ENCODE measurements at regions not wholly inside any gene's neighbourhood (a gene's known extent, or its start where the extent isn't known, plus 50 kb on each side); places are given as distances from the start of the nearest gene placed in this dataset.

GRCh38 chr1:82845866-82846265, 1045.1 kb downstream of the ADGRL2 start:
- no peaks in the 10 kb centered on the region for H3K27me3 Mint-ChIP-seq (ENCODE audit: low read depth)
- no peak overlapping the region for H3K27ac Mint-ChIP-seq
- no peak overlapping the region for H3K4me3 Mint-ChIP-seq
- no peaks in the 10 kb centered on the region for H3K9me3 Mint-ChIP-seq
- H3K4me1 Mint-ChIP-seq (ENCODE audit: low read depth), result no peaks in the 10 kb centered on the region
- no peaks in the 10 kb centered on the region for H3K36me3 Mint-ChIP-seq (ENCODE audit: low read depth)

- Mint-ChIP-seq H3K36me3 (ENCODE audit: low read depth) (no peaks in the 10 kb centered on the region), H3K9me3 (no peaks in the 10 kb centered on the region), H3K4me3 (no peak overlapping the region), H3K27me3 (ENCODE audit: low read depth) (no peaks in the 10 kb centered on the region), H3K27ac (no peak overlapping the region), H3K4me1 (ENCODE audit: low read depth) (no peaks in the 10 kb centered on the region)
Measured at GRCh38 chr1:82844911-82845827, 1044.4 kb downstream of the ADGRL2 start.

GRCh38 chr1:82844447-82844846, 1043.7 kb downstream of the ADGRL2 start:
- no peaks in the 10 kb centered on the region for H3K36me3 Mint-ChIP-seq (ENCODE audit: low read depth)
- H3K27me3 Mint-ChIP-seq (ENCODE audit: low read depth), result no peaks in the 10 kb centered on the region
- H3K4me1 Mint-ChIP-seq (ENCODE audit: low read depth), result no peaks in the 10 kb centered on the region
- no peaks in the 10 kb centered on the region for H3K9me3 Mint-ChIP-seq
- H3K4me3 Mint-ChIP-seq, result no peak overlapping the region
- no peak overlapping the region for H3K27ac Mint-ChIP-seq

GRCh38 chr1:82843876-82844275, 1043.1 kb downstream of the ADGRL2 start:
- no peaks in the 10 kb centered on the region for H3K9me3 Mint-ChIP-seq
- no peak overlapping the region for H3K27ac Mint-ChIP-seq

GRCh38 chr1:82840192-82840591, 1039.5 kb downstream of the ADGRL2 start:
- Mint-ChIP-seq H3K27me3 (ENCODE audit: low read depth) (no peaks in the 10 kb centered on the region), H3K27ac (no peak overlapping the region), H3K4me1 (ENCODE audit: low read depth) (no peaks in the 10 kb centered on the region), H3K9me3 (no peaks in the 10 kb centered on the region), H3K4me3 (no peak overlapping the region), H3K36me3 (ENCODE audit: low read depth) (no peaks in the 10 kb centered on the region)

More at GRCh38 chr1:82843876-82844275, 1043.1 kb downstream of the ADGRL2 start:
- Mint-ChIP-seq H3K36me3 (ENCODE audit: low read depth) (no peaks in the 10 kb centered on the region), H3K4me3 (no peak overlapping the region), H3K27me3 (ENCODE audit: low read depth) (no peaks in the 10 kb centered on the region), H3K4me1 (ENCODE audit: low read depth) (no peaks in the 10 kb centered on the region)

- no peaks in the 10 kb centered on the region for H3K27me3 Mint-ChIP-seq (ENCODE audit: low read depth)
- H3K36me3 Mint-ChIP-seq (ENCODE audit: low read depth), result no peaks in the 10 kb centered on the region
- no peaks in the 10 kb centered on the region for H3K4me1 Mint-ChIP-seq (ENCODE audit: low read depth)
- no peaks in the 10 kb centered on the region for H3K9me3 Mint-ChIP-seq
- H3K27ac Mint-ChIP-seq, result no peak overlapping the region
- H3K4me3 Mint-ChIP-seq, result no peak overlapping the region
Measured at GRCh38 chr1:82837766-82838465, 1037.2 kb downstream of the ADGRL2 start.

- H3K9me3 Mint-ChIP-seq, result no peaks in the 10 kb centered on the region
- no peaks in the 10 kb centered on the region for H3K27me3 Mint-ChIP-seq (ENCODE audit: low read depth)
- no peaks in the 10 kb centered on the region for H3K36me3 Mint-ChIP-seq (ENCODE audit: low read depth)
- no peaks in the 10 kb centered on the region for H3K4me1 Mint-ChIP-seq (ENCODE audit: low read depth)
- no peak overlapping the region for H3K4me3 Mint-ChIP-seq
- no peak overlapping the region for H3K27ac Mint-ChIP-seq
Measured at GRCh38 chr1:82836973-82837680, 1036.4 kb downstream of the ADGRL2 start.

GRCh38 chr1:82836213-82836972, 1035.7 kb downstream of the ADGRL2 start:
- Mint-ChIP-seq H3K36me3 (ENCODE audit: low read depth) (no peaks in the 10 kb centered on the region), H3K27me3 (ENCODE audit: low read depth) (no peaks in the 10 kb centered on the region), H3K9me3 (no peaks in the 10 kb centered on the region), H3K4me3 (no peak overlapping the region), H3K4me1 (ENCODE audit: low read depth) (no peaks in the 10 kb centered on the region), H3K27ac (no peak overlapping the region)

GRCh38 chr1:82830690-82831380, 1030.1 kb downstream of the ADGRL2 start:
- Mint-ChIP-seq H3K27me3 (ENCODE audit: low read depth) (no peaks in the 10 kb centered on the region), H3K27ac (no peak overlapping the region), H3K4me1 (ENCODE audit: low read depth) (peaks cover 3% of the 10 kb centered on the region), H3K4me3 (no peak overlapping the region), H3K9me3 (no peaks in the 10 kb centered on the region), H3K36me3 (ENCODE audit: low read depth) (no peaks in the 10 kb centered on the region)

GRCh38 chr1:82829527-82829926, 1028.8 kb downstream of the ADGRL2 start:
- Mint-ChIP-seq H3K27ac (no peak overlapping the region), H3K27me3 (ENCODE audit: low read depth) (no peaks in the 10 kb centered on the region), H3K4me1 (ENCODE audit: low read depth) (peaks cover 3% of the 10 kb centered on the region), H3K4me3 (no peak overlapping the region), H3K9me3 (no peaks in the 10 kb centered on the region), H3K36me3 (ENCODE audit: low read depth) (no peaks in the 10 kb centered on the region)

GRCh38 chr1:82823876-82824275, 1023.1 kb downstream of the ADGRL2 start:
- Mint-ChIP-seq H3K27ac (no peak overlapping the region), H3K9me3 (no peaks in the 10 kb centered on the region), H3K4me3 (no peak overlapping the region), H3K4me1 (ENCODE audit: low read depth) (peaks cover 4% of the 10 kb centered on the region), H3K27me3 (ENCODE audit: low read depth) (no peaks in the 10 kb centered on the region), H3K36me3 (ENCODE audit: low read depth) (no peaks in the 10 kb centered on the region)

- no peaks in the 10 kb centered on the region for H3K9me3 Mint-ChIP-seq
Measured at GRCh38 chr1:82820816-82821215, 1020.1 kb downstream of the ADGRL2 start.

GRCh38 chr1:82819234-82819633, 1018.5 kb downstream of the ADGRL2 start:
- no peaks in the 10 kb centered on the region for H3K9me3 Mint-ChIP-seq
- H3K27me3 Mint-ChIP-seq (ENCODE audit: low read depth), result no peaks in the 10 kb centered on the region
- peaks cover 8% of the 10 kb centered on the region for H3K4me1 Mint-ChIP-seq (ENCODE audit: low read depth)
- no peaks in the 10 kb centered on the region for H3K36me3 Mint-ChIP-seq (ENCODE audit: low read depth)
- no peak overlapping the region for H3K27ac Mint-ChIP-seq
- peak overlapping the region; percentile 33 for H3K4me3 Mint-ChIP-seq

More at GRCh38 chr1:82820816-82821215, 1020.1 kb downstream of the ADGRL2 start:
- Mint-ChIP-seq H3K4me1 (ENCODE audit: low read depth) (peaks cover 8% of the 10 kb centered on the region), H3K27ac (no peak overlapping the region), H3K27me3 (ENCODE audit: low read depth) (no peaks in the 10 kb centered on the region), H3K4me3 (no peak overlapping the region), H3K36me3 (ENCODE audit: low read depth) (no peaks in the 10 kb centered on the region)

Data from T-helper 1 cell treated with Interleukin-12 subunit alpha and Interleukin-12 subunit beta and Interleukin-4 antibody, amounts not matched to agents 30 μg/mL and 1 μg/mL, for 36 hours (primary cell).